KBM-7 (cell line): ENCODE measurements at regions not wholly inside any gene's neighbourhood (a gene's known extent, or its start where the extent isn't known, plus 50 kb on each side); places are given as distances from the start of the nearest gene placed in this dataset.

Experiments
- DNase-seq: peaks from one replicate; pipeline ENCODE4 v3.0.0-alpha.2; 2015
- in situ Hi-C: fragments of 300-500 bp; cut with MboI; formaldehyde crosslinking; loops from 2 replicates; pipeline ENCODE4 v1.14.3; 2020; ENCODE audit warnings: low sequenced_read_pairs, low pct_unique_long_range_greater_than_20kb, mixed read lengths

GRCh38 chr3:25088284-25088683 lies 339.8 kb upstream of the RARB start:
- DNase-seq: no peak
- in situ Hi-C loops: no loop called here

DNA sequence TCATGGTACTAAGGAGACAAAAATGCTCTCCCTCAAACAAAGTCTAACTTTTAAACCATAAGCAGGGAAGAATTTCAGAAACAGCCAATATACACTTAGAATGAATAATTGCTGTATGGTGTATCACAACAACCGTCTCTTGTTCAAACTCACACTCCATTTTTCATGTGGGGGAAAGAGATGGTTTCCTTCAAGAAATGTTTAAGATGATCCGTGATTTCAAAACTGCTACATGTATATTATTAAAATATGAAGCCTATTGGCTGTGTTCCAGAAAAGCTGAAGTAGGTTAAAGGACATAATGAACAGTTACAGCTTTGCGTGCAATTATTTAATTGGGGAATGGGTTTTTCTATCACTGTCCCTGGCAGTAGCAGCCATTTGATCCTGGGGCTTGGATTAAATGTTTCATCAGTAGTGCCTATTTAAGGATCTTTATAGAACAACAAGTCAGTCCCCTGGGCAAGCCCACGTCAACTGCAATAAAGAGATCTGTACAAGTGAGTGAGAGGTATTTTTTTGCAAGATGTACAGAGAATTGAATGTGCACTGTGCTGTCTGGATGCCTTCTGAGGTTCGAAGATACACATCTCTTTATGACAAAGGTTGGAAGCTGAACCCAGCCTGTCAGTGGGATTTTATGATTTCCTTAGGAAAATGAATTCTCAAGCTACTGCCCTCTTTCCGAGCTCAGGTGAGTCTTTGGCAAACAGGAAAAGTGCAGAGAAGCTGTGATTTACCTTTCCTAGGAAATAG lies 337.2 kb upstream of the RARB start:
- in situ Hi-C loops: no loop called here

DNA sequence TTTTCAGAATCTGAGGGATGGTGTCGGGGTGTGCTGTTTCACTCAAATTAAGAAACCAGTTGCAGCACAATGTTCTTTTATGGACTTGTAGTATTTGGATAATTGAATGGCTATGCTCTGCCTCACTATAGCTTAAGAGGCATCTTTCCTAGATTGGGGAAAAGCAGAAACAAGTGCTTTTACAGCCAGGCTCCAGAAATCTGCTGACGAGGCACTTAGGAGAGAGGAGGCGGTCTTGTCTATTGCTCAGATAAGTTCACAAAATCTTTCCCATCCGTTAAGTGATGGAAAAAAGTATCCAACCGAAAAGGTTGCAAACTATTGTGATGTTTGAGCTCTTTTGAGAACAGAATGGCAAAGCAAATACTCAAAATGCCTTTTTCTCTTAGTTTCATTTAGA lies 336.1 kb upstream of the RARB start:
- in situ Hi-C loops: no loop called here
- DNase-seq: no peak

More for the DNA sequence above, 337.2 kb upstream of the RARB start:
- no peak for DNase-seq

- DNase-seq: no peak
- in situ Hi-C loops: no loop called here
These were observed 333.0 kb upstream of the RARB start for GRCh38 chr3:25094932-25095685.

DNA sequence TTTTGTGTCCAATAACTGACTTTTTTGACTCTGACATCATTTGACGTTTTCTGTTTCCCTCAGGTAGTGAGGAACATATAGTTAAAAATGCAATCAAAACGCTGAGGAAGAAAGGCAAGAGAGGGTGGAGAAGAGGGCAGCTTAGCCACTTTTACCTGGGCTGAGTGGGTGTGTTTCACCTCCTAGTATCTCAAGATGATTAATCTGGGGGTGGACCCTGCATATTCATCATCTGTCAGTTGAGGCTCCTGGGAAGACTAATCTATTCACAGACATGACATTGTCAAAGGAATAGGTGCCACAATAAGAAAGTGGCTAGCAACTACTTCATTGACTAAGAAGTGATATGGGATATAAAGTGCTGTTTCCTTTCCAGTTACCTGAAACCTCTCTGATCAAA lies 331.5 kb upstream of the RARB start:
- DNase-seq: no peak
- in situ Hi-C loops: no loop called here

- no peak for DNase-seq
- in situ Hi-C loops: no loop called here
These were observed 331.0 kb upstream of the RARB start for GRCh38 chr3:25097023-25097422.

DNA sequence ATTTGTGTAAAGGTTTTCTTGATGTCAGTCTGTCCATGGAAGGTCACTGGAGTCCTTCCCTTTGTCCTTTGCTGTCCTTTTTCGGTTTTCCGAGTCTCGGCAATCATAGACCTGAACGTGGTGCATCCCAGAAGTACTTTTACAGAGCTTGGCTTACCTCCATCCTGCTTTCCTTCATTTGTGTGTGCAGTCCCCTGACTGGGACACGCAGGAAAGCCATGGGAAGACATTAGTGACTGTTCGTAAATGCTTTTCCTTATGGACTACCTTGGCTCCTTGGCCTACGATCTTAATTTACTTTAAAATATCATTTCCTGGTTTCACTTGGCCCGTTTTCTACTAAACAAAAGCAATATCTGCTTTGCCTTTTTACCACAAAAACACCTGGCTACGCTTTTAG lies 328.4 kb upstream of the RARB start:
- DNase-seq: no peak

GRCh38 chr3:25103391-25103790 lies 324.7 kb upstream of the RARB start:
- DNase-seq: no peak
- in situ Hi-C loops: no loop called here

More for the DNA sequence above, 328.4 kb upstream of the RARB start:
- in situ Hi-C loops: no loop called here

DNA sequence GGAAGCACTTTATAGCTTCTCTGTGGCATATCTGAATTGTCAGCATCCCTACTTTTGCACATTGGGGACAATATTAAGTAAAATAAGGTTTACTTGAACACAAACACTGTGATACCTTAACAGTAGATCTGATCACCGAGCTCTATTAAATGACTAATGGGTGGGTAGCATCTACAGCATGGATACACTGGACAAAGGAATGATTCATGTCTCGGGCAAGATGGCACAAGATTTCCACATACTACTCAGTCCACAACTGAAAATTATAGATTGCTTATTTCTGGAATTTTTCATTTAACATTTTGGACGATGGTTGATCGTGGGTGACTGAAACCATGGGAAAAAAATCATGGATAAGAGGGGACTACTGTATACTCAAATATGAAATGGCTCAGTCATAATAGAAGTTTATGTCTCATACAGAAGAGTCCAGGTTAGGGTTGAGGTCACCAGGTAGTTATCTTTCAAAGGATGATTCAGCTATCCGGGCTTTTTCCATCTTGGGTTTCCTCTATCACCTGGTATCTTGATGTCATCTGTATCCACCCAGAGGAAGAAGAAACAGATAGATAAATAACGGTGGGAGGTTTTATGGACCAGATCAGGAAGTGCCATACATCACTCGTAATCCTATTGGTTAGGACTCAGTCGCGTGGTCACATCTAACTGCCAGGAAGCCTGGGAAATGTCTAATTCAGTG lies 320.0 kb upstream of the RARB start:
- in situ Hi-C loops: no loop called here

GRCh38 chr3:25110642-25111041 lies 317.4 kb upstream of the RARB start:
- in situ Hi-C loops: no loop called here
- DNase-seq: no peak

More for the DNA sequence above, 320.0 kb upstream of the RARB start:
- DNase-seq: no peak

GRCh38 chr3:25113891-25114290 lies 314.2 kb upstream of the RARB start:
- DNase-seq: no peak
- in situ Hi-C loops: no loop called here

- in situ Hi-C loops: no loop called here
- no peak for DNase-seq
These were observed 313.5 kb upstream of the RARB start for GRCh38 chr3:25114532-25114931.

DNA sequence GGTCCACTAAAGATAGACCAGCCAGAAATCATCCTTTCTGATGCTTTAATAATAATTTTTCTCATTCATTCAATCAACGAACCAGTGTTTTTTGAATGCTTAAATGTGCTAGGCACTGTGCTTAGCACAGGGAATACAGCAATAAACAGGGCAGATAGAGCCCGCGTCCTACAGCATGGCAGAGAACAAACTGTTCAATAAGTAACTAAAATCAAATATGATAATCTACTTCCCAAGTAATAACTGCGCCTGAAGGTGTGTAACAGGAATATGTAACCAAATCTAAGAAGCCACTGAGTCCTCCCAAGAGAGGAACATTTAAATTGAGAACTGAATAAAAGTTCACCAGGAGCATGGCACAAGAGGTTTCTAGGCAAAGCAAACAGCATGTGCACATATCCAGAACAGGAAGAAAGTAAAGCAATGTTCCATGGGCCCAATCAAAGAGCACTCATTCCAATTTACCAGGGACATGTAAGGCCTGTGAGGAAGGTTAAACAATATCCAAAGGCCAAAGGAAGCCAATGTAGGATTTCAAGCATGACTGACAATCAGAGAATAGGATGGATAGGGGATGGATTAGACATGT lies 311.0 kb upstream of the RARB start:
- DNase-seq: no peak
- in situ Hi-C loops: no loop called here

DNA sequence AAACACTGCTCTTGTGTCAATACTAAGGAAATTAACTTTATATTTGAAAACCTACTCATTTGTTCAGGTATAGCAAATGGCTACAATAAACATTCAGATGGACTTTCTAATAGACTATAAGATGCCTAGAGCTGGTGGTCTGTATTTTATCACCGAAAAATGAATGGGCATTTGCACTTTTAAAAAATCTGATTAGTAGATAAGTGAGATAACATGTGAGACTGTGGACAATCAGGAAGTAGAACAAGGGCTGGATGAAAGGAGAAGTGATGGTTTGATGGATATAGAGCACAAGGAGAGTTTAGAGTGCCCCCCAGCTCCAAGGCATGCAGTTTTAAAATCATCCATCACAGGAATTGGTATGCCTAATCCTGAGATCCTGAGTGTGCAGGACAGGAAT lies 308.4 kb upstream of the RARB start:
- no peak for DNase-seq
- in situ Hi-C loops: no loop called here

DNA sequence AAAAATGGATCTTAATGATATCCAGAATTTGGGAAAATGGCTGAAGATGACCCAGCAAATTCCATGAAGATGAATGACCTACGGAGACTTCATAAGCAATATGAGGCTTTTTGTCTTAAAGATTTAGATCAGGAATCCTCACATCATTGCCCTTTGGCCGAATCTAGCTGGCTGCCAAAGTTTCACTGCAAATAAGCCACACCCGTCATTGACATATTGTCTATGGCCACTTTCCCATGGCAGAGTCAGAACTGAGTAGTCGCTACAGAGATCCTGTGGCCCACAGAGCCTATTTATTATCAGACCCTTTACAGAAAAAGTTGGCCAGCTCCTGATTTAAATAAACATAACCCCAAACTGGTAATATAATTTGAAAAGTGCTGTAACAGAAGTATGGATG lies 307.4 kb upstream of the RARB start:
- in situ Hi-C loops: no loop called here
- DNase-seq: no peak

DNA sequence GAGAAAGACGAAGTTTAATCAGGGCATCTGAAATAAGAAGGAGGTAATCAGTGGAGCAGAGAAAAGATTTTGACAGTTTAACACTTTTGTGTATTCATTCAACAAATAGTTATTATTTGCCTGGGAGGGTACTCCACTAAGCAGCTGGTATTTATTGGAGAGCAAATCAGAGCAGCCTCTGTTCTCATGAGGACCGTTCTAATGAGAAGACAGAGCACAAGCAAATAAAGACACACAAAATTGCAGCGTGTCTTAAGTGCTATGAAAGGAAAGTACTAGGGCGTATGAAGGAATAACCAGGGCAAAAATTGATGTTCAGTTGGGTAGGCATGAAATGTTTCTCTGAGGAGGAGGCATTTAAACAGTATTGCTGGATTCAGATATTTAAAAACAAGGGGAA lies 302.9 kb upstream of the RARB start:
- no peak for DNase-seq
- in situ Hi-C loops: no loop called here

GRCh38 chr3:25128735-25129134 lies 299.3 kb upstream of the RARB start:
- DNase-seq: no peak
- in situ Hi-C loops: no loop called here

DNA sequence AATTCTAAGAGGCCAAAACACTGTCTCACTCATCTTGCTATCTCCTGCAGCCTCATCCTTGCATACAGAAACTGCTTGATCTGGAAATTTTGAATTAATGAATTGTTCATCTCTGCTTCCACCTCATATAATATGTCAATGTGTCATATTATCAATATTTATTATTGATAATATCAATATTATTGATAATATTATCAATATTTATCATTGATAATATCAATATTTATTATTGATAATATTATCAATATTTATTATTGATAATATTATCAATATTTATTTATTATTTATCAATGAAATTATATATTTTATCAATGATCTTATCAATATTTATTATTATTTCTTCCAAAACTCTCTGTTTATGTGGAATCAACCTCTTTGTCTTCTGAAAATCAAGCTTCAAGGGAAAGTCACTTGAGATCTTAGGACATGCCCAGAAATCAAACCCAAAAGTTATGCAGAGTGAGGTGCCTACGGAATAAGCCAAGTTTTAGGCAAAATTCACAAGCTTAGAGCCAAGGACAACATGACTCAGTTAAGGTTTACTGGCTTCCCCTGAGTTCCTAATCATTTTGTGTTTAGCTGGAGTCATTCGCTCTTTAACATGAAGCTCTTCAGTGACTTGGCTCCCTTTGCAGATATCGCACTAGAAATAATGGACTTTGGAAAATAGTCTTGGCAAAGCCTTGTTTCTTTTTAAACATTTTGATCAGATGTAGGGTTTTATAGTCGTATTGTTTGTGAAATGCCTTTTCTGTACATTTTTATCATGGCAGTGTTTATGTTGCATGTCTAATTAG lies 297.1 kb upstream of the RARB start:
- in situ Hi-C loops: no loop called here
- no peak for DNase-seq

DNA sequence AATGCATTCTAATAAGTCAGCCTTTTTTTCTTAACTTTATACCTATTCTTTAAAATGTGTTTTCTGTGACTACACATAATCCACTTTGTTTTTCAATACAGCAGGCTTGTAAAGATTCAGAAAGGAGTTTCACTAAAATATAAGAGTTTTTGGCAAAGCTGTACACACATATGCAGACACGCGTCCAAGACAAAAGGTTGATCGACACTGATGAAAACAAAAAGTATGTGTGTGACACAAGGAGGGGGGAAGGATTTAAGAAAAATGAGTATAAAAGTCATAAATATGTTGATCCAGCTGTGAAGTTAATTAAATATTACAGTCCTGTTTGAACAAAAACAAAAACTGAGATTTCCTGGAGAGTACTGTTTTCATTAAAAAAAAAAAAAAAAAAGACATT lies 294.5 kb upstream of the RARB start:
- in situ Hi-C loops: no loop called here
- DNase-seq: no peak
